Stimulated activated CD4-positive, alpha-beta T cell treated with anti-CD3 and anti-CD28 coated beads, Interleukin-1b, Interleukin-23, amount 100 ng/mL, for 1 hour (primary cell): ENCODE measurements at regions not wholly inside any gene's neighbourhood (a gene's known extent, or its start where the extent isn't known, plus 50 kb on each side); places are given as distances from the start of the nearest gene placed in this dataset.
"Not testable (repeated sequence)": the region's sequence is repeated elsewhere in the genome, so short reads cannot be mapped to it uniquely, and the experiment has no call there.

Experiments used
- DNase-seq, 2 donors: peaks; one replicate each; pipeline ENCODE4 v3.0.0-alpha.2; 2020; ENCODE audit warnings: low read depth in 2 of 2

- no peak for DNase-seq
These were observed 368.2 kb upstream of the NPVF start for GRCh38 chr7:25596443-25596842.

GRCh38 chr7:25597946-25598345, 369.7 kb upstream of the NPVF start:
- DNase-seq, result no peak

GRCh38 chr7:25598765-25599164, 370.5 kb upstream of the NPVF start:
- DNase-seq, result no peak

GRCh38 chr7:25600262-25600920, 372.1 kb upstream of the NPVF start:
- DNase-seq, result no peak

- DNase-seq, result not testable (repeated sequence)
These were observed 374.6 kb upstream of the NPVF start for GRCh38 chr7:25602730-25603426.

- DNase-seq, result not testable (repeated sequence)
These were observed 375.1 kb upstream of the NPVF start for GRCh38 chr7:25603427-25603740.

- no peak for DNase-seq
These were observed 382.9 kb upstream of the NPVF start for GRCh38 chr7:25611196-25611595.

GRCh38 chr7:25613912-25614311, 385.6 kb upstream of the NPVF start:
- no peak for DNase-seq

- no peak for DNase-seq
These were observed 386.1 kb upstream of the NPVF start for GRCh38 chr7:25614415-25614814.

- no peak for DNase-seq
These were observed 386.7 kb upstream of the NPVF start for GRCh38 chr7:25615003-25615402.

GRCh38 chr7:25615593-25615992, 387.3 kb upstream of the NPVF start:
- DNase-seq, result no peak

GRCh38 chr7:25617214-25617613, 388.9 kb upstream of the NPVF start:
- no peak for DNase-seq

- no peak for DNase-seq
These were observed 389.4 kb upstream of the NPVF start for GRCh38 chr7:25617673-25618072.

- DNase-seq, result no peak
These were observed 391.1 kb upstream of the NPVF start for GRCh38 chr7:25619381-25619780.

- DNase-seq, result no peak
These were observed 391.9 kb upstream of the NPVF start for GRCh38 chr7:25619963-25620799.

- no peak for DNase-seq
These were observed 393.7 kb upstream of the NPVF start for GRCh38 chr7:25621993-25622392.

GRCh38 chr7:25622695-25623094, 394.4 kb upstream of the NPVF start:
- DNase-seq, result no peak

- no peak for DNase-seq
These were observed 395.8 kb upstream of the NPVF start for GRCh38 chr7:25624051-25624450.

GRCh38 chr7:25624833-25625232, 396.5 kb upstream of the NPVF start:
- no peak for DNase-seq

GRCh38 chr7:25625306-25625992, 397.2 kb upstream of the NPVF start:
- no peak for DNase-seq

GRCh38 chr7:25626451-25627131, 398.3 kb upstream of the NPVF start:
- DNase-seq, result no peak

GRCh38 chr7:25628446-25628845, 400.2 kb upstream of the NPVF start:
- DNase-seq, result no peak
